Heart right ventricle (tissue), 16 donors: ENCODE measurements at regions not wholly inside any gene's neighbourhood (a gene's known extent, or its start where the extent isn't known, plus 50 kb on each side); places are given as distances from the start of the nearest gene placed in this dataset.

Experiments used
- ATAC-seq, 8 donors: fragments of 200-7000 bp; cut with Tn5 transposase; one replicate each; pipeline ENCODE4 v1.9.1; 2020; ENCODE audit warnings: mild to moderate bottlenecking in 8 of 8, moderate library complexity in 8 of 8, moderate number of reproducible peaks in 1 of 8
- DNase-seq, 2 donors: peaks; one replicate each; pipeline ENCODE4 v3.0.0-alpha.2; 2020
- H3K27ac ChIP-seq, 10 donors: fragments of 200-600 bp; sonication (generic) in 2 of 10; one replicate each; pipeline versions ENCODE4 v1.5.0 to v1.8.0; 2020 to 2022; ENCODE audit warnings: mild to moderate bottlenecking in 3 of 10
- H3K27me3 ChIP-seq, 7 donors: fragments of 200-600 bp; one replicate each; pipeline ENCODE4 v1.8.0; 2021 to 2022; ENCODE audit warnings: mild to moderate bottlenecking in 2 of 7
- H3K36me3 ChIP-seq, 9 donors: fragments of 200-600 bp; sonication (generic) in 1 of 9; one replicate each; pipeline versions ENCODE4 v1.5.0 to v1.8.0; 2020 to 2022; ENCODE audit warnings: mild to moderate bottlenecking in 2 of 9
- H3K4me1 ChIP-seq, 9 donors: fragments of 200-600 bp; sonication (generic) in 1 of 9; one replicate each; pipeline versions ENCODE4 v1.5.0 to v1.8.0; 2020 to 2022; ENCODE audit warnings: mild to moderate bottlenecking in 4 of 9
- H3K4me3 ChIP-seq, 10 donors: fragments of 200-600 bp; sonication (generic) in 2 of 10; one replicate each; pipeline versions ENCODE4 v1.5.0 to v1.8.0; 2020 to 2022; ENCODE audit warnings: mild to moderate bottlenecking in 7 of 10, moderate library complexity in 2 of 10
- H3K9me3 ChIP-seq, 11 donors: fragments of 200-600 bp in 10 of 11; sonication (generic) in 2 of 11; one replicate each; pipeline versions ENCODE4 v1.5.0 to v1.8.0; 2013 to 2022; ENCODE audit warnings: mild to moderate bottlenecking in 2 of 11, control low read depth in 1 of 11, moderate library complexity in 1 of 11
- whole genome bisulfite sequencing, 2 donors: extraction: QIAGEN DNeasy Blood & Tissue Kit; methylation state at CpG; one replicate each; pipeline ENCODE4 v1.1.7; 2013; ENCODE audit warnings: inconsistent platforms in 1 of 2; 5-methylcytosine and 5-hydroxymethylcytosine counted together
- intact Hi-C, 10 donors: fragments of 100-400 bp; cut with DNase I; formaldehyde crosslinking; loops; one replicate each; pipeline versions ENCODE4 v1.11.1 to v1.14.2; 2022
- TF ChIP-seq, protein P1 (sequence below), 9 donors: fragments of 200-600 bp; sonication (generic) in 2 of 9; IDR thresholded peaks; one replicate each; pipeline versions ENCODE4 v1.5.0 to v1.8.0; 2021 to 2022; ENCODE audit warnings: antibody characterized with exemption in 9 of 9, mild to moderate bottlenecking in 5 of 9, moderate library complexity in 1 of 9
- donor health status: Arrhythmogenic right ventricular cardiomyopathy.
- donor health status: ischemic (EF 13 %, LVEDD 7.1; RV severe dilation, severe dysfunction).
- donor health status: healthy with polysubstance abuse.
- donor health status: DM: no; HTN: yes; CAD: no.
- donor health status: DM: no; HTN: no; CAD: no.
- donor health status: ischemic (EF 25% LVEDD 6.9; RV normal size, moderate dysfunction).
- donor health status: ischemic (EF 25% LVEDD 5.7; RV mildly dilated, moderate dysfunction).
- donor health status: healthy.
- donor health status: DM: yes; HTN: yes; CAD: no.
- donor health status: Ischemic cardiomyopathy.
- donor health status: ischemic (EF 35%, LVEDD 5.7; RV mildly dilated, moderate dysfunction).
- donor health status: nonischemic (EF 11% LVEDD 7.7; RV severe dilation, severe dysfunction).
- donor health status: DM: yes; HTN: yes; CAD: no.
- donor health status: PGD.
- donor health status: ischemic (EF 29% LVEDD 5.4; RV normal size, mild dysfunction).
- donor health status: nonischemic (EF 23%, LVEDD 6.1; RV moderate dilation, normal function).

DNA sequence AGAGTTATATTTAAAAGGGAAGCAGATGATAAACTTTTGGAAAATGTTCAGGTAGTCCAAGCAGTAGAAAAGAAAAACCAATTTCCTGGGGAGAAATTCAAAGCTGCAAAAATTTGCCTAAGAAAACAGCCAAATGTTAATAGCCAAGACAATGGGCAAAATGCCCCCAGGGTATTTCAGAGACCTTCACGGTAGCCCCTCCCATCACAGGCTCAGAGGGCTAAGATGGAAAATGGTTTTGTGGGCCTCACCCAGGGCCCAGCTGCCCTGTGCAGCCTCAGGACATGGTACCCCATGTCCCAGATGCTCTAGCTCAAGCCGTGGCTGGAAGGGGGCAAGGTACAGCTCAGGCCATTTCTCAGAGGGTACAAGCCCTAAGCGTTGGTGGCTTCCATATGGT is 391.0 kb downstream of the ZIC4 start:
- intact Hi-C loops = no loop called here
- ATAC-seq = no peak
- no peak for DNase-seq
- Histone ChIP-seq H3K36me3 (no peaks in the 10 kb centered on the region), H3K4me3 (no peak overlapping the region), H3K4me1 (no peaks in the 10 kb centered on the region), H3K9me3 (peaks cover 0 to 14% (median 0%) of the 10 kb centered on the region in 11 donors), H3K27ac (no peak overlapping the region), H3K27me3 (no peaks in the 10 kb centered on the region)
- TF ChIP-seq, protein P1, sequence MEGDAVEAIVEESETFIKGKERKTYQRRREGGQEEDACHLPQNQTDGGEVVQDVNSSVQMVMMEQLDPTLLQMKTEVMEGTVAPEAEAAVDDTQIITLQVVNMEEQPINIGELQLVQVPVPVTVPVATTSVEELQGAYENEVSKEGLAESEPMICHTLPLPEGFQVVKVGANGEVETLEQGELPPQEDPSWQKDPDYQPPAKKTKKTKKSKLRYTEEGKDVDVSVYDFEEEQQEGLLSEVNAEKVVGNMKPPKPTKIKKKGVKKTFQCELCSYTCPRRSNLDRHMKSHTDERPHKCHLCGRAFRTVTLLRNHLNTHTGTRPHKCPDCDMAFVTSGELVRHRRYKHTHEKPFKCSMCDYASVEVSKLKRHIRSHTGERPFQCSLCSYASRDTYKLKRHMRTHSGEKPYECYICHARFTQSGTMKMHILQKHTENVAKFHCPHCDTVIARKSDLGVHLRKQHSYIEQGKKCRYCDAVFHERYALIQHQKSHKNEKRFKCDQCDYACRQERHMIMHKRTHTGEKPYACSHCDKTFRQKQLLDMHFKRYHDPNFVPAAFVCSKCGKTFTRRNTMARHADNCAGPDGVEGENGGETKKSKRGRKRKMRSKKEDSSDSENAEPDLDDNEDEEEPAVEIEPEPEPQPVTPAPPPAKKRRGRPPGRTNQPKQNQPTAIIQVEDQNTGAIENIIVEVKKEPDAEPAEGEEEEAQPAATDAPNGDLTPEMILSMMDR (IDR thresholded peaks at IDR 0.05) = no peak
- 86 to 87% methylated on average over 3 of the region's 3 CpGs for WGBS, 2 donors

DNA sequence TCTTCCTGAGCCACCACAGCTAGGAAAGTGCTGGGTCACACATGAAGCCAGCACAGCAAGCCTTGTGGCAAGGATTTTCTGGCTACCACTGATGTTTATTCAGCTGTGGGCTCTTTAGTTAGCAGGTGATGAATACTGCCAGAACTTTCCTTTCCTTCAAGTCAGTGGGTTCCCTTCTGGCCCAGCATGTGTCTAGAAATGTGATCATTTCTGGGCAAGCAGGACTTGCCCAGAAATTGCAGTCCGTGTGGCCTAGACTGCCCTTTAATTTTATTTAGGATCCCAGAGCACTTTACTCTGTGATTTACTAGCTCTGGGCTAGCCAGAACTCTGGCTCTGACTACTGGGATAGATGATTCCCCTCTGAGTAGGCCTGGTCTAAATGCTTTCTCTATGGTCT is 397.5 kb downstream of the ZIC4 start:
- no peaks in the 10 kb centered on the region for H3K27me3 ChIP-seq
- no peak overlapping the region for H3K4me3 ChIP-seq
- H3K4me1 ChIP-seq = no peaks in the 10 kb centered on the region
- WGBS, 2 donors = 60 to 85% methylated on average over 1 of the region's 1 CpG
- DNase-seq = no peak
- intact Hi-C loops = no loop called here
- no peaks in the 10 kb centered on the region for H3K36me3 ChIP-seq
- ATAC-seq = peak in 1 of 8 donors; percentile 66
- no peak overlapping the region for H3K27ac ChIP-seq
- peaks cover 0 to 4% (median 0%) of the 10 kb centered on the region in 11 donors for H3K9me3 ChIP-seq
- TF ChIP-seq, protein P1 (IDR thresholded peaks at IDR 0.05) = no peak

DNA sequence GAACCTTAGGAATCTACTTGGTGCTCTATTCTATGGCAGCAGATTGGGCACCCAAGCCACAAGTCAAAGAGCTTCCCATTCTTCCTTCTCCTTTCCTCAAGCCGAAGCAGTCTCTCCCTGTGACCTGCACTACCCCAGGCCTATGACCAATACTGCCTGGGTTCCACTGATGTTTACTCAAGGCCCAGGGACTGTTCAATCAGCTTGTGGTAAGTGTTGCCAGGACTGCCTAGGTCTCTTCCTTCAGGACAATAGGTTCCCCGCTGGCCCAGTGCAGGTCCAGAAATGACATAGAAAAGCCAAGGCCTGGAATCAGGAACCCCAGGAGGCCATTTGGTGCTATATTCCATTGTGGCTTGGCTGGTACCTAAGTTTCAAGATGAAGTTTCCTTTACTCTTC is 397.9 kb downstream of the ZIC4 start:
- H3K4me3 ChIP-seq = no peak overlapping the region
- H3K27ac ChIP-seq = no peak overlapping the region
- H3K36me3 ChIP-seq = no peaks in the 10 kb centered on the region
- TF ChIP-seq, protein P1 (IDR thresholded peaks at IDR 0.05) = no peak
- no peak for DNase-seq
- no peaks in the 10 kb centered on the region for H3K4me1 ChIP-seq
- 91 to 93% methylated on average over 2 of the region's 2 CpGs for WGBS, 2 donors
- no peak for ATAC-seq
- H3K27me3 ChIP-seq = no peaks in the 10 kb centered on the region
- peaks cover 0 to 4% (median 0%) of the 10 kb centered on the region in 11 donors for H3K9me3 ChIP-seq
- intact Hi-C loops = no loop called here

DNA sequence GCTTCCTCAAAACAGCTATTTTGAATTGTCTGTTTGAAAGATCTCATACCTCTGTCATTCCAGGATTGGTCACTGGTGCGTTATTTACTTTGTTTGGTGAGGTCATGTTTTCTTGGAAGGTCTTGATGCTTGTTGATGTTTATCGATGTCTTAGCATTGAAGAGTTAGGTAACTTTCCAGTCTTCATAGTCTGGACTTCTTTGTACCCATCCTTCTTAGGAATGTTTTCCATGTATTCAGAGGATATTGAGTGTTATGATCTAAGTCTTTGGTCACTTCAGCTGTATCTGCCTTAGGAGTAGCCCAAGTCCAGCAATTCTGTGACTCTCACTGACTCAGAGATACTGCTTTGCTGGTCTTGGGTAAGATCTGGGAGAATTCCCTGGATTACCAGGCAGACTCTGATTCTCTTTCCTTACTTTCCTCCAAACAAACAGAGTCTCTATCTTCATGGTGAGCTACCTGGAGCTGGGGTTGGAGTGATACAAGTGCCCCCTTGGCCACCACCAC is 398.6 kb downstream of the ZIC4 start:
- no peak overlapping the region for H3K4me3 ChIP-seq
- no peaks in the 10 kb centered on the region for H3K4me1 ChIP-seq
- H3K27me3 ChIP-seq = no peaks in the 10 kb centered on the region
- no peak overlapping the region for H3K27ac ChIP-seq
- H3K36me3 ChIP-seq = no peaks in the 10 kb centered on the region
- 87 to 93% methylated on average over 2 of the region's 2 CpGs for WGBS, 2 donors
- DNase-seq = no peak
- intact Hi-C loops = no loop called here
- peaks cover 0 to 4% (median 0%) of the 10 kb centered on the region in 11 donors for H3K9me3 ChIP-seq
- no peak for ATAC-seq
- TF ChIP-seq, protein P1 (IDR thresholded peaks at IDR 0.05) = no peak
